Amygdala (tissue), 56 donors: ENCODE measurements at regions not wholly inside any gene's neighbourhood (a gene's known extent, or its start where the extent isn't known, plus 50 kb on each side); places are given as distances from the start of the nearest gene placed in this dataset.

ENCODE experiments used
- DNase-seq, 56 donors: peaks; one replicate each; lab custom pipeline; 2025; lab: John Stamatoyannopoulos, UW

GRCh38 chr3:65234499-65234898 is 546.7 kb upstream of the ADAMTS9 start:
- no peak for DNase-seq

DNA sequence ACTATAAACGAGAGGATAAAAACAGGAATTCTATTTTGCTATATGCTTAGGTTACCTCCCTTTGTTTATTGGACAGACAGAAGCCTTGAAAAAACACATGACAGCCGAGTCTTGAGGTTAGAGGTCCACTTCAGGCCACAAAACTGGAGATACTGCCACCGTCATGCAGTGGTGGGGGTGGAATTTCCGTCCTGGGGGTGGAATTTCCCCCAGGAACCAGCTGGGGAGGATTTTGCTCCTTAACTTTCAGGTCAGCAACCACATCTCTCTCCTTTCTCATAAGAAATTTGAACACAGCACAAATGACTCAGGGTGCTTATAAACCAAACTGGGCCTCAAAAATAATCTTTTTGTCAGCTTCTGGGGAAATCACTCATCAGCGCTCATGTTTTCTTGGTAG is 545.8 kb upstream of the ADAMTS9 start:
- DNase-seq: no peak

DNA sequence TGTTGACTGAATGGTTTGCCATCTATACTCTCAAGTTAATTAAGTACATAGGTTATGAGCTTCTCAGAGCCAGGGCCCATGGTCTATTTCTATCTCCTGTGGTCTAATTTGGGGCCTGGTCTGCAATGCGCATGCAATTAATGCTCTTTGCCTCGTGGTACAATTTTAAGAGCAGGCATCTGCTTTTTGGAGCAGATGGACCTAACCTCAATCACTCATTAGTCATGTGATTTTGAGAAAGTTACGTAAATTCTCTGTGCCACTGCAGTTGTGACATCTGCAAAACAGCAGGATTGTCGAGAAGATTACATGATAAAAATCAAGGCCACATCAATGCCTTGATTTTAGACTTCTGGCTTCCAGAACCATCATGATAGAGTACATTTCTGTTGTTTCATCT is 543.7 kb upstream of the ADAMTS9 start:
- DNase-seq: no peak

- DNase-seq: no peak
Measured at GRCh38 chr3:65230261-65231139, 542.7 kb upstream of the ADAMTS9 start.

GRCh38 chr3:65226287-65226686 is 538.5 kb upstream of the ADAMTS9 start:
- no peak for DNase-seq

GRCh38 chr3:65210026-65210814 is 522.4 kb upstream of the ADAMTS9 start:
- no peak for DNase-seq

DNA sequence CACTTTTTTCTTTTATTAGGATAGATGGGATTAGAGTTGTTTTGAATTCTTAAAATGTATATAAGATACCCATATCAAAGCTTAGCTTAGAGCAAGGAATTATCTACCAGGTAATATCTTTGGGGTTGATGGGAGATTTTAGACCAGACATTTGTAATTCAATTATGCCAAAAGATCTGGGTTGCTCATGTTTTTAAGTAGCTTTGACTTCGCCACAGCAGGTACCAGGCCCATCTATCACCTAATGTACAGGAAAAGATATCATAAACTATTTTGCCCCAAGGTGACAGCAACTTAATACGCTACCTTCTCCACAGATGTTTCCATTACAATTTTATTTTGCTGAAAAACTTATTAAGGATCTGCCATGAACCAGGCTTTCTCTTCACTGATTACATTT is 514.6 kb upstream of the ADAMTS9 start:
- DNase-seq: no peak

DNA sequence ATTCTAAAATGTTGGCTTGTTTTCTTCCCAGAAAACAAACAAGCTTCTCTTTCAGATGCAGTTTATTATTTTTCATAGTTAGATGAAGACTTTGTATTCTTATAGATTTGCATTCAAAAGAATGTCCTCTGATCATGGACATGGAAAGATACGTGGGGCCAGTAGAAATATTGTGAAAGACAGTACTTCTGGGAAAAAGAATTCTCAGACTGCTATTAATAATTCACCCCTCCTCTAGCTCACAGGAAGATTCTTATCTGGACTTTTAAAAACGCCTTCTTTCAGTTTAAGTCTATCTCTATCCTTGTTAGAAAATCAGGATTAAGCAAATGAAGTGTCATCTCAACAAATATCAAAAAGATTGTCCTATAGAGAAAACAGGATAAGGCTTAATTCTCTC is 514.1 kb upstream of the ADAMTS9 start:
- no peak for DNase-seq

- peak in 2 of 56 donors; percentile 4 to 9 for DNase-seq
Measured at GRCh38 chr3:65200310-65200970, 512.6 kb upstream of the ADAMTS9 start.

GRCh38 chr3:65196663-65197062 is 508.9 kb upstream of the ADAMTS9 start:
- DNase-seq: no peak

DNA sequence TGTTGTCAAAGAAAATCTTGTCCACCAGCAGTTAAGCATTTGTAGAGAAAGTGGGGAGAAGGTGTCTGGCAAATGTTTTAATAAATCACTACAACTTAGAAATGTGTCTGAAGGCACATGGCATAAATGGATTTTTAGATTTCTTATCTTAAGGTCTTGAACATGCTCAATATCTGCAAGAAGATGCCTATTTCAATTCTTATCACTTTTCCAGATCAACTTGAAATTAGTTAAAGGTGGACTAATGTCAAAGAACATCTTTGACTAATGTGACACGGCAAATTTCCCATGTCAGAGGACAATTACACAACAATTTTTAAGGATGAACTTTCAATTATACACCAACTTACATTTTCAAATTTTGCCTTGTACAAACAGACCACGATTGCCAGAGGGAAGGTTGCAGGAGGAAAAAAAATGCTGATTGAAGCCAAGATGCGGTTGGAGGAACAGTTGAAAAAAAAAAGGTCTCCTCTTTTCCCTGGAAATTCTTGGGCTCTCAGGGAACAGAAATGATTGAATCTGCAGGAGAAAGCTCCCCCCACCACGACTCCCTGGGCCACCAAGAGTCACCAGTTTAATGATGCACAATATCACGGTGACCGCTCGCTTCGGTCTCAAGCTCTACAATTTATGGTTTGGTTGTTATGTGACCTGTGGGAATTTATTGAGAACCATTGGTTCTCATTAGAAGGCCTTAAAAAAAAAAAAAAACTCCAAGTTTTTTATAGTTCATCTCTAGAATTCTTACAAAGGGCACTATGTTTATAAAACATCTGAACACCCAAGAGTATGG is 507.6 kb upstream of the ADAMTS9 start:
- no peak for DNase-seq

DNA sequence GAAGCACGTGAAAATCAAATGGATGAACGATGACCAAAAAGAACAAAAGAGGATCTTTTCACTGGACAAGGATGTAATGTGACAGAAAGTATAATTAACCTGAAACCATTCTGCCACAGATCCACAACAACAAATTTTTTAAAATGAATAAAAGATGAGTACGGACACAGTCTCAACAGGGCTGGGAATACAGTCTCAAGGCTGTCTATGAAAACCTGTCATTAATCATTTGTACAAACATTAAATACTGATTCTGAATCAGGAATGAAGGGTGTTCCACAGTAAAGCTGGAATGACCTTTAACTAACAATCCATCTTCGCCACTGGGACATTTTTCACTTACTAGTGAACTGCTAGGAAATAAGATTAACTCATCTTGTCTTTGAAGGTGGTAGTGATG is 506.9 kb upstream of the ADAMTS9 start:
- no peak for DNase-seq

GRCh38 chr3:65194047-65194714 is 506.4 kb upstream of the ADAMTS9 start:
- no peak for DNase-seq

DNA sequence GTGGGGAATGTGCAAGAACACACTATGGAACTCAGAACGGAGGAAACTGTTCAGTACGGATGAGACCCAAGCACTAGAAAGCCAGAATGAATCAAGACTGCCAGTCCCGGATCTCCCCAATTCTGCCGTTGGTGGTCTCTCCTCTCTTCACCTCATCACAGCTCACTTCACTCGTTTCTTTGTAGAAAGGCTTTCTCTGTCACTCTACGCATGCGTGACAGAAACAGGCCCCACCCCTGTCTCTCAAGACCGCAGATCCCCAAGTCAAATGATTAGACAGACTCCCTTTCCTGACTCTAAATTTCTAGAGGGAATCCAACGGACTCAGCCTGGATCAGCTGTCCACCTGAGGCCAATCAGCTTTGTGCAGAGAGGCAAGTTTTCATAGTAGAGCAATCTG is 505.7 kb upstream of the ADAMTS9 start:
- no peak for DNase-seq

GRCh38 chr3:65190111-65190510 is 502.3 kb upstream of the ADAMTS9 start:
- DNase-seq: no peak

DNA sequence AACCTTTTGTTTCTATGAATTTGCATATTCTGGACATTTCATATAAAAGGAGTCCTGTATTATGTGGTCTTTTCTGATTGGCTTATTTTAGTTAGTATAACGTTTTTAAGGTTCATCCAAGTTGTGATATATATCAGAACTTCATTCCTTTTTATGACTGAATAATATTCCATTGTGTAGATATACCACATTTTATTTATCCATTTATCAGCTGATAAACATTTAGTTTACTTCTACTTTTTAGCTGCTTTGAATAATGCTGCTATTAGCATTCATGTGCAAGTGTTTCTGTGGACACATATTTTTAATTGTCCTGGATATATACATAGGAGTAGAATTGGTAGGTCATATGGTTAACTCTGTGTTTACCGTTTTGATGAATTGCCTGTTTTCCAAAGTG is 498.5 kb upstream of the ADAMTS9 start:
- DNase-seq: no peak

- no peak for DNase-seq
Measured at GRCh38 chr3:65182682-65183081, 494.9 kb upstream of the ADAMTS9 start.

DNA sequence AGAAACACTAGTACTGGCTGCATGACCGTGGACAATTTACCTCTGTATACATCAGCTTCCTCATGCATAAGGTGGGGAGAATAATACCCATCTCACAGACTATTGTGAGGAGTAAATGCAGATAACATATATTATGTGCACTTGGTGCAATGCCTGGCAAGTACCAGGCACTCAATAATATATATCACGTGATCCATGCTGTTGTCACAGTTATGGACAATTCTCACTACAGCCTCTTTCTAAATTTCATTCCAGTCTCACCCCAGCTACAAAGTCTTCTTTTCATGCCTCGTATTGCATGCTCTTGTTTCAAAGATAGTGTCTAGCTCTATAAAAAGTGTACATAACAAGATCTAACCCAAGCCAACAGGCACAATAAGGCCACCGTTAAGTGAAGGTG is 494.3 kb upstream of the ADAMTS9 start:
- no peak for DNase-seq

- no peak for DNase-seq
Measured at GRCh38 chr3:65181391-65181871, 493.6 kb upstream of the ADAMTS9 start.

- DNase-seq: peak in 6 of 56 donors; percentile 1 to 24 (median 5)
Measured at GRCh38 chr3:65178703-65179102, 490.9 kb upstream of the ADAMTS9 start.
